ENCODE measurements at regions not wholly inside any gene's neighbourhood (a gene's known extent, or its start where the extent isn't known, plus 50 kb on each side); places are given as distances from the start of the nearest gene placed in this dataset.
"Not testable (repeated sequence)": the region's sequence is repeated elsewhere in the genome, so short reads cannot be mapped to it uniquely, and the experiment has no call there.

- not testable (repeated sequence) for DNase-seq
Measured at GRCh38 chr9:26664087-26664773, 228.4 kb downstream of the CAAP1 start.

DNA sequence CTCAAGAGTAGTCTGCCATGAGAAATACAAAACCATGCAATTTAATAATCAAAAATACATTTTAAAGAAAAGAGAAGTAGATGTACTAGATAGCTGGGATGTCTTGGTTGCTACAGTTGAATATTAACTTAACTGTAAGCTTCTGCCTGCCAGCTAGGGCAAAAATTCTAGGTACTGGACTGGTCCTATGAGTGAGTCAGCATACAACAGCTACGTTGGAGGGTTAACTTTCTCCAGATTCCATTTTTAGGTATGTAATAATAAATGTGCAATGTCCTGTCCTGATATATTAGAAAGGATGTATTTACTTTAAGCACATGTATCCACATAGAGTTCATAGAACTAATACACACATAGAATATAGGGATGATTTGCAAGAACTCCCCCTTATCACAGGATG lies 230.1 kb downstream of the CAAP1 start:
- DNase-seq = no peak

- no peak for DNase-seq
Measured at GRCh38 chr9:26658476-26658875, 234.1 kb downstream of the CAAP1 start.

- DNase-seq = no peak
Measured at GRCh38 chr9:26657958-26658357, 234.6 kb downstream of the CAAP1 start.

DNA sequence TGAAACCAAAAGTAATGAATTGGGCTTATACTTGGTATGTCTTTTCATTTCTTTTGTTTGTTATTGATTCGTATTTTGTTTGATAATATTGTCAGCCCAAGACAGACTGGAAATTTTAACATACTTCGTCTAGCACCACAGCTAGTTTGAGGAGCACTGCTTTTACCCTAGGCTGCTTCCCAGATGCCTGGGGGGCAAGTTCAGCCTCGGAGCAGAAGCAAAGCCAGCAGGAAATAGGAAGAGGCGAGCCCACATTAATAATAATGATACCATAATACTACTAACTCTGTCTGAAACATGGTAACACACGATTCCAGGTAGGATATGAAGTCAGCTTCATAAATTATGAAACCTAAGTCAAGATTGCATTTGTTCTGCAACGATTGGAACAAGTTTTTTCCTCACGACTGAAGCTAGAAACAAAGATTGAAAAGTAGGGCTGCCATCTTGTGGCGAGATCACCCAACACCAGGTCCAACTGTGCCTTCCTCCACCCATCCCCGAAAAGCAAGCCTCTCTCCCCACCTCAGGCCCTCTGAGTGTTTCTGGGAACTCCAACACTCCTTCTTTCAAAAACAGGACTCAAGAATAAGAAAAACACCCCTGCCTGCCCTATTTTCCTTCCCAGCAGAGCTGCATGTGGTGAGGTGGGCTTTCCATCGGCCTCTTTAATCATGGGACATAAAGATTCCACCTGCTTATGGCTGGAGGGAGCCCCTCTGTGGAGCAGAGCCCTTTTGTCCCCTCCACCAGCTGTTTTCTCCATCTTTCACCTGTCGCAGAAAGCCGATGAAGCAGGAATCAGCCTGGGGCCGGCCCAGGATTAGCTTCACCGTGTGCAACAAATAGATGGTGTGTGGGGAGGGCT lies 236.4 kb downstream of the CAAP1 start:
- DNase-seq = peak; percentile 29

DNA sequence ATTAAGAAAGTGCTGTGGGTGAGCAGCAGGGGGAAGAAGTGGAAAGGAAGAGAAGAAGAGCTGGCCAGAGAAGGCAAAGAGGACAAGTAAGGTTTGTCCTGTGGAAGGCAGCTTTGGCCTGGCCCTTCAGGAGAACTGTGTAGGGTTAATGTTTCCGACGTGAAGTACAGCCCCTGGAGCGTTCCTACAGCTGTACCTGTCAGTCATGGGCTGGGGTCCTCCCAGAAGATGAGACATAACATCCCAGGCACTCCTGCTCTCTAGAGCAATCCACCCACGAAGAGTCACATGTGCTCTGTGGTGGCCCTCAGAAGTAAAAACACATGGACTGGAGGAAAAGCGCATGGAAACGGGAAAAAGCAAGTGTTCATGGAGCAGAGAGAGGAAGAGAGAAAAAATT lies 237.4 kb downstream of the CAAP1 start:
- no peak for DNase-seq

GRCh38 chr9:26650325-26650724 lies 242.3 kb downstream of the CAAP1 start:
- DNase-seq = no peak

DNA sequence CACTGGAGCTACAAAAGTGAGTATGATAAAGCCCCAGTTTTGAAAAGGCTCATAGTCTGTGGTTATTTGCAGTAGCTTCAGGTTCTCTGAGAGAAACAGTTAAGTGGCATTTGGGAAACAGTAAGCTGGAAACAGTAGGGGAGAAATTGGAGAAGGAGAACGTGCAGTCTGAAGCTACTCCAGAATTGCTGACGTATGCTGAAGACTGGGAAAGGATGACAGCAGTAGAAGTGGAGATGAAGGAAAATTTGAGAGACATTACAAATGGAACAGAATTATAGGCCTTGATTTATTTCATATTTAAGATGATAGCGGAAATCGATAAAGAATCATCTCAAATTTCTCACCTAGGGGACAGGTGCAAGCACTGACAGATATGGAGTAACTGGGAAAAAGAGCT lies 248.8 kb downstream of the CAAP1 start:
- DNase-seq = no peak

GRCh38 chr9:26639761-26640160 lies 252.8 kb downstream of the CAAP1 start:
- DNase-seq = no peak

- DNase-seq = no peak
Measured at GRCh38 chr9:26637101-26637500, 255.5 kb downstream of the CAAP1 start.

DNA sequence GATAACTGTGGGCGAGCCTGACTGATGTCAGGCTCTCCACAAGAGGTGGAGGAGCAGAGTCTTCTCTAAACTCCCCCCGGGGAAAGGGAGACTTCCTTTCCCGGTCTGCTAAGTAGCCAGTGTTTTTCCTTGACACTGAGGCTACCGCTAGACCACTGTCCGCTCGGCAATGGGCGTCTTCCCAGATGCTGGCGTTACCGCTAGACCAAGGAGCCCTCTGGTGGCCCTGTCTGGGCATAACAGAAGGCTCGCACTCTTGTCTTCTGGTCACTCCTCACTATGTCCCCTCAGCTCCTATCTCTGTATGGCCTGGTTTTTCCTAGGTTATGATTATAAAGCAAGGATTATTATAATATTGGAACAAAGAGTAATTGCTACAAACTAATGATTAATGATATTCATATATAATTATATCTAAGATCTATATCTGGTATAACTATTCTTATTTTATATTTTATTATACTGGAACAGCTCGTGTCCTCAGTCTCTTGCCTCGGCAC lies 278.7 kb downstream of the CAAP1 start:
- DNase-seq = not testable (repeated sequence)

- DNase-seq = no peak
Measured at GRCh38 chr9:26612211-26612610, 280.4 kb downstream of the CAAP1 start.

GRCh38 chr9:26606756-26607155 lies 285.8 kb downstream of the CAAP1 start:
- no peak for DNase-seq

DNA sequence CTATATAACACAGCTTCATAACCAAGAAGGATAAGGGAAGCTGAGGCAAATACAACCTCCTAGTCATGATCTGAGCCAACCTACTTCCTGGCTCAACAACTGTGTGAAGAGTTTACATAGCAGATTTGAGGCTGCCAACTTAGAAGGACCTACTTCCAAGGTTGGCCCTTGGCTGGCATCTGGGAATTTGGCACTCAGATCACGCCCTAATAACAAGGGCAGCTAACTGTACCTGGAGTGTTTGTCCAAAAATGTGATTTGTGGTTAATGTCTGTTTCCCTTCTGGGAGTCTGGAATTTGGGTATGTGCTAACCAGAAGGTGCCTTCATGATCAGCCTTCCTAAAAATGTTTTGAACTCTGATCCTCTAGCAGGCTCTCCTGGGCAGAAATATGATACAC lies 287.2 kb downstream of the CAAP1 start:
- DNase-seq = no peak

DNA sequence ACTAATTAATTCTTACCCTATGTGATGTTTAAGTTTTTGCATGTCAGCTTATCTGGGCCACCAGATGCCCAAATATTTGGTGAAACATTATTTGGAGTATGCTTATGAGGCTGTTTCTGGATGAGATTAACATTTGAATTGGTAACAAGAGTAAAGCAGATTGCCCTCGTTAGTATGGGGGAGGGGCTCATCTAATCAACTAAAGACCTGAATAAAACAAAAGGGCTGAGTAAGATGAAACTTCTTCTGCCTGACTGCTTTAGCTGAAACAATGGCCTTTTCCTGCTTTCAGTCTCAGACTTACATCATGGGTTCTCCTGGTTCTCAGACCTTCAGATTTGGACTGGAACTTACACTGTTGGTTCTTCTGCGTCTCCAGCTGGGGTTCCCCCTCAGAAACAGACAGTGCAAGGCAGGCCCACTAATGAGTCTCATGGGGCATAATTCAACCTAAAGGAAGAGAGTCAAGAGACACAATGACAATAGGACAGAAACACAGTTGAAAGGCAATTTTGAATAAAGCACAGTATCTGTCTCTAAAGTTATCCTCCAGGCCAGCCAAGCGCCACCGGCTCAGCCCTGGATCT lies 288.4 kb downstream of the CAAP1 start:
- DNase-seq = no peak

GRCh38 chr9:26603617-26604016 lies 289.0 kb downstream of the CAAP1 start:
- no peak for DNase-seq

- no peak for DNase-seq
Measured at GRCh38 chr9:26597542-26598149, 295.0 kb downstream of the CAAP1 start.

DNA sequence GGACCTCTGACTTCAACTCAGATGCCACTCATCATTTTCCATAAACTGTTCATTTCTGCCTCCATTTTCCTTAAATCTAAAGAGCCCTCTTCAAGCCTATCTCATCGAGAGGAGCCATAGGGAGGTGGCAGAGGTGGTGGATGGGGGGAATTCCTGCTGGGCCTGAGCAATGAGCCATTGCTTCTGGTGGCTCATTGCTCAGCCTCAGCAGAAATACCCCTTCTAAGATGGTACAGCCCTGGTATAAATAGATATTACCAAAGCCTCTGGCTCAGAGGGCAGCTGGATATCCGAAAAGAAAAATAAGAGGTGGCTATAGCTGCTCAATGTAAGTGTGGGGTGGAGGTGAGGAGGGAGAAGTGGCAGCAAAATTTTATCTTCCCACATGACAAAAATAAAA lies 313.5 kb downstream of the CAAP1 start:
- DNase-seq = no peak

DNA sequence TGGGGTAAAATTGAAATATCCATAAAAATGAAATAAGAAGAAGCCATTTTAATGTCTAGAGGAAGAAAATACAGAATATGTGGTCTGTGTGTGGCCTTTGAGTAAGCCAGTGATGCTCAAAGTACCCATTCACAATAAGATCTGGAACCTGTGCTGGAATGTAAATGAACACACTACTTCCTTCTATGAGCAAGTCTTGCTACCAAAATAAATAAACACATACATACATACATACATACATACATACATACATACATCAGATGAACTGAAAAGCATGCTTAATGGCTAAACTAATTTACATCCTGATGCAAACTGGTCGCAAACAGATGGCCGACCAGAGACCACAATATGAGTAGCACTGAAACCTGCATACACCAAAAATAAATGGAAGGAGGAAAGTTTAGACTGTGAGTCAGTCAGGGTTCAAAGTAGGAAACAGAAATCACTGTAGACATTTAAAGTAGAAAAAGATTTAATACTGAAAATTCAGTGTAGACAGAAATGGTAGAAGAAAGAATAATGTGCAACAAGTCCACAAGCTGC lies 317.6 kb downstream of the CAAP1 start:
- DNase-seq = no peak

DNA sequence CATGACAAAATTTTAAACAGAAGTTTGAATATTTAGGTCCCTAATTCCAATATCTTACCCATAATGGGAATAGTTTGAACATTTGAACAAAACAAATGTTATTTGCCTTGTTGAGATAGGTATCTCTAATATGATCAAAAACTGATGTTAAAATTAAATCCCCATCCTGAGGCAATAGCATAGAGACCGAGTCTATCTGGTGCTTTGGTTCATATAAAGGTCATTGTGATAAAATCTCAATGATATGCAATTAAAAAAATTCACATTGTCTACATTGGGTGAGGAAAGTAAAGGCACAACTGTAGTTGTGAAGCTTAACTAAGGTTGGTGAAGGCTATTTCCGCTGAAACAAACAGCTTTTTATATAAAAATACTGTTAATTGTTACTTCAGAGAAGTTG lies 318.3 kb downstream of the CAAP1 start:
- DNase-seq = no peak

GRCh38 chr9:26567976-26568375 lies 324.6 kb downstream of the CAAP1 start:
- no peak for DNase-seq

GRCh38 chr9:26566141-26566540 lies 326.5 kb downstream of the CAAP1 start:
- DNase-seq = no peak

DNA sequence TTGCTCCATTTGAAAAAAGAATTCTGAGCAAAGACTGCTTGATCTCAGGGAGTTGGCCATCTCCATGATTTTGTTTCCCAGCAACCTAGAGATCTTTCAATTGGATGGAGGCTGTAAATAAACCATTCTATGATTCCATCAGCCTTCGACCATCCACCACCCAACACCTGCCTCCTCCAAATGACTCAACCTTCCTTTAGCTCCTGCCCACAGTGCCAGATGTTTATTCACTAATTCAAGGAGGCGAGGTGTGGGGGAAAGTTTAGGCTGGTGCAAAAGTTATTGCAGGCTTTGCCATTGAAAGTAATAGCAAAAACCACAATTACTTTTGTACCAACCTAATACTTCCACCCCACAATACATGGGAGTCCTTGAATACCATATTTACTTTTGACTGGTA lies 327.5 kb downstream of the CAAP1 start:
- no peak for DNase-seq

Data from fibroblast of skin of right quadriceps (primary cell).